ENCODE measurements at regions not wholly inside any gene's neighbourhood (a gene's known extent, or its start where the extent isn't known, plus 50 kb on each side); places are given as distances from the start of the nearest gene placed in this dataset.

DNA sequence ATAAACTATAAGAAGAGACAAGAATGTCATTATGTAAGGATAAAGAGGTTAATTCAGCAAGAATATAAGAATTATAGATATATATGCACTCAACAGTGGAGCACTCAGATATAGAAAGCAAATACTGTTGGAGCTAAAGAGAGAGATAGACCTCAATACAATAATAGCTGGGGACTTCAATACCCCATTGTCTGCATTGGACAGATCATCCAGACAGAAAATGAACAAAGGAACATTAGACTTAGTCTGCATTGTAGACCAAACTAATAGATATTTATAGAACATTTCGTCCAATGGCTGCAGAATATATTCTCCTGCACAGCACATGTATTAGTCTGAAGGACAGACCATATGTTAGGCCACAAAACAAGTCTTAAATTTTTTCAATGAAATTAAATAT, 777.1 kb downstream of the CDH18 start:
- no peak overlapping the region for H3K4me3 ChIP-seq (ENCODE audit: low read length)
- H3K36me3 ChIP-seq (ENCODE audit: control insufficient read depth, insufficient read depth, low read length) = no peaks in the 10 kb centered on the region
- no peaks in the 10 kb centered on the region for H3K9me3 ChIP-seq (ENCODE audit: control insufficient read depth, low read length)
- no peak overlapping the region for H3K27ac Mint-ChIP-seq
- H3K27me3 Mint-ChIP-seq (ENCODE audit: insufficient read depth) = no peaks in the 10 kb centered on the region
- no peaks in the 10 kb centered on the region for H3K4me1 ChIP-seq (ENCODE audit: control insufficient read depth, insufficient read depth, low read length)
- TF ChIP-seq, protein P1, sequence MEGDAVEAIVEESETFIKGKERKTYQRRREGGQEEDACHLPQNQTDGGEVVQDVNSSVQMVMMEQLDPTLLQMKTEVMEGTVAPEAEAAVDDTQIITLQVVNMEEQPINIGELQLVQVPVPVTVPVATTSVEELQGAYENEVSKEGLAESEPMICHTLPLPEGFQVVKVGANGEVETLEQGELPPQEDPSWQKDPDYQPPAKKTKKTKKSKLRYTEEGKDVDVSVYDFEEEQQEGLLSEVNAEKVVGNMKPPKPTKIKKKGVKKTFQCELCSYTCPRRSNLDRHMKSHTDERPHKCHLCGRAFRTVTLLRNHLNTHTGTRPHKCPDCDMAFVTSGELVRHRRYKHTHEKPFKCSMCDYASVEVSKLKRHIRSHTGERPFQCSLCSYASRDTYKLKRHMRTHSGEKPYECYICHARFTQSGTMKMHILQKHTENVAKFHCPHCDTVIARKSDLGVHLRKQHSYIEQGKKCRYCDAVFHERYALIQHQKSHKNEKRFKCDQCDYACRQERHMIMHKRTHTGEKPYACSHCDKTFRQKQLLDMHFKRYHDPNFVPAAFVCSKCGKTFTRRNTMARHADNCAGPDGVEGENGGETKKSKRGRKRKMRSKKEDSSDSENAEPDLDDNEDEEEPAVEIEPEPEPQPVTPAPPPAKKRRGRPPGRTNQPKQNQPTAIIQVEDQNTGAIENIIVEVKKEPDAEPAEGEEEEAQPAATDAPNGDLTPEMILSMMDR (conservative IDR thresholded peaks at IDR 0.05) = no peak
- no peaks in the 10 kb centered on the region for H3K9me3 Mint-ChIP-seq
- no peaks in the 10 kb centered on the region for H3K27me3 ChIP-seq (ENCODE audit: control insufficient read depth, insufficient read depth, low read length, poor library complexity, severe bottlenecking)
- H3K36me3 Mint-ChIP-seq (ENCODE audit: low read depth) = no peaks in the 10 kb centered on the region
- no peaks in the 10 kb centered on the region for H3K4me1 Mint-ChIP-seq
- H3K9ac ChIP-seq (ENCODE audit: extremely low read depth, low read length, poor library complexity, severe bottlenecking) = no peak overlapping the region
- no peak overlapping the region for H3K27ac ChIP-seq (ENCODE audit: low read depth, low read length)
- no peak for DNase-seq
- WGBS, 2 experiments (ENCODE audit: insufficient coverage in 1 of 2, insufficient read length in 1 of 2) = 92% methylated on average over 1 of the region's 1 CpG; no CpG with 5 or more reads in 1 of the 2 experiments
- H3K4me3 Mint-ChIP-seq = no peak overlapping the region

DNA sequence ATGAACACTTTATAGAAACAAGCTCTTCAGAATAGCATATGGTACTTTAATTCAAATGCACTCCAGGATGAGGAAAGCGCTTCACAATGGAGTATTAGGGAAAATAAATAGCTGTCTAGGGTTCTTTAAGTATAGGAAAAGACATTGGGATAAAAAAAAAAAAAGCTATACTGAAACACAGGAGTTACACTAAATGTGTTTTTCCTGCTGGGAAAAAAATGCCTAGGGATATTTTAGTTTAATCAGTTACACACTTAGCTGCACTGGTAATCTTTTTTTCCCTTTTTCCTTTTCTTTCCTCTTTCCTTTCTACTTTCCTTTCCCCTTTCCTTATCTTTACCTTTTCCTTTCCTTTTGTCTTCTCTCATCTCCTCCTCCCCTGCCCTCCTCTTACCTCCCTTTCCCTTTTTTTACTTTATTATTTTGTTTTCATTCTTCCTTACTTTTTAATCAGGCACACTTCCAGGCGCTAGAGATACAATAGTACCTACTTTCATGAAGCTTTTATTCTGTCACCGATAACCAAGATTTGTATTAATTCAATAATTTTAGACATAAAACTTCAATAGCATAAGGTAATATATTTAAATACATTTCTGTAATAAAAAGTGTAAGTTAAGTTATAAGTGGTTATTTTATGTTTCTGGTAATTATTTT, 758.7 kb downstream of the CDH18 start:
- WGBS, 2 experiments (ENCODE audit: insufficient coverage in 1 of 2, insufficient read length in 1 of 2) = 94% methylated on average over 2 of the region's 3 CpGs; no CpG with 5 or more reads in 1 of the 2 experiments
- Mint-ChIP-seq H3K27me3 (ENCODE audit: insufficient read depth) (no peaks in the 10 kb centered on the region), H3K4me3 (no peak overlapping the region), H3K36me3 (ENCODE audit: low read depth) (no peaks in the 10 kb centered on the region), H3K9me3 (no peaks in the 10 kb centered on the region), H3K4me1 (peaks cover 5% of the 10 kb centered on the region), H3K27ac (no peak overlapping the region)
- no peaks in the 10 kb centered on the region for H3K36me3 ChIP-seq (ENCODE audit: control insufficient read depth, insufficient read depth, low read length)
- H3K27me3 ChIP-seq (ENCODE audit: control insufficient read depth, insufficient read depth, low read length, poor library complexity, severe bottlenecking) = no peaks in the 10 kb centered on the region
- no peak overlapping the region for H3K27ac ChIP-seq (ENCODE audit: low read depth, low read length)
- no peak overlapping the region for H3K9ac ChIP-seq (ENCODE audit: extremely low read depth, low read length, poor library complexity, severe bottlenecking)
- H3K9me3 ChIP-seq (ENCODE audit: control insufficient read depth, low read length) = no peaks in the 10 kb centered on the region
- H3K4me1 ChIP-seq (ENCODE audit: control insufficient read depth, insufficient read depth, low read length) = no peaks in the 10 kb centered on the region
- TF ChIP-seq, protein P1 (conservative IDR thresholded peaks at IDR 0.05) = no peak
- no peak for DNase-seq
- no peak overlapping the region for H3K4me3 ChIP-seq (ENCODE audit: low read length)

DNA sequence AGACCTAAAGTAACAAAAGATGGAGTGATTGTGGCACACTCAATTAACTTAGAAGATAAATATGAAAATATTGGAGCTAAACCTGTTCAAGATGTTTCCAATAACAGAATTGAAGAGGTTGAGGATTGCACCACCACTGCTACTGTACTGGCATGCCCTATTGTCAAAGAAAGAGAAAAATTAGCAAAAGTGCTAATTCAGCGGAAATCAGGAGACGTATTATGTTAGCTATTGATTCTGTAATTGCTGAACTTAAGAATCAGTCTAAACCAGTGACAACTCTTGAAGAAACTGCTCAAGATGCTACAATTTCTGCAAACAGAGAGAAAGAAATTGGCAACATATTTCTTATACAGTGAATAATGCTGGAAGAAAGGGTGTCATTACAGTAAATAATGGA, 754.4 kb downstream of the CDH18 start:
- H3K9me3 ChIP-seq (ENCODE audit: control insufficient read depth, low read length) = no peaks in the 10 kb centered on the region
- no peak overlapping the region for H3K4me3 Mint-ChIP-seq
- TF ChIP-seq, protein P1 (conservative IDR thresholded peaks at IDR 0.05) = no peak
- H3K4me1 Mint-ChIP-seq = no peaks in the 10 kb centered on the region
- no peak overlapping the region for H3K27ac ChIP-seq (ENCODE audit: low read depth, low read length)
- 80 to 100% methylated on average over 2 of the region's 2 CpGs for WGBS, 2 experiments (ENCODE audit: insufficient coverage in 1 of 2, insufficient read length in 1 of 2)
- H3K9ac ChIP-seq (ENCODE audit: extremely low read depth, low read length, poor library complexity, severe bottlenecking) = no peak overlapping the region
- H3K27me3 Mint-ChIP-seq (ENCODE audit: insufficient read depth) = no peaks in the 10 kb centered on the region
- no peaks in the 10 kb centered on the region for H3K9me3 Mint-ChIP-seq
- no peak overlapping the region for H3K27ac Mint-ChIP-seq
- no peak for DNase-seq
- no peaks in the 10 kb centered on the region for H3K36me3 Mint-ChIP-seq (ENCODE audit: low read depth)
- no peaks in the 10 kb centered on the region for H3K4me1 ChIP-seq (ENCODE audit: control insufficient read depth, insufficient read depth, low read length)
- no peak overlapping the region for H3K4me3 ChIP-seq (ENCODE audit: low read length)
- no peaks in the 10 kb centered on the region for H3K36me3 ChIP-seq (ENCODE audit: control insufficient read depth, insufficient read depth, low read length)
- no peaks in the 10 kb centered on the region for H3K27me3 ChIP-seq (ENCODE audit: control insufficient read depth, insufficient read depth, low read length, poor library complexity, severe bottlenecking)

Measured in endodermal cell (in vitro differentiated cells).